GM23248 (cell line): ENCODE measurements at regions not wholly inside any gene's neighbourhood (a gene's known extent, or its start where the extent isn't known, plus 50 kb on each side); places are given as distances from the start of the nearest gene placed in this dataset.

ENCODE experiments used
- EZH2 ChIP-seq: fragments of 200-600 bp; sonication (generic); IDR thresholded peaks from 2 replicates; pipeline ENCODE4 v1.6.1; 2018; ENCODE audit warnings: antibody characterized with exemption, mild to moderate bottlenecking; ENCODE audit not compliant: insufficient read depth, poor library complexity, severe bottlenecking
- EZH2phosphoT487 ChIP-seq: fragments of 200-600 bp; sonication (generic); IDR thresholded peaks from 2 replicates; pipeline ENCODE4 v1.6.1; 2018; ENCODE audit warnings: antibody characterized with exemption, moderate library complexity, mild to moderate bottlenecking, low read depth; ENCODE audit not compliant: insufficient read depth

GRCh38 chr13:100788540-100788939 lies 113.9 kb upstream of the TMTC4 start:
- TF ChIP-seq EZH2 (no peak), EZH2phosphoT487 (no peak)
